ENCODE measurements at regions not wholly inside any gene's neighbourhood (a gene's known extent, or its start where the extent isn't known, plus 50 kb on each side); places are given as distances from the start of the nearest gene placed in this dataset.

- TF ChIP-seq POLR2A (IDR thresholded peaks at IDR 0.05; ENCODE audit: low read depth, low read length) = no peak
- no peak for TF ChIP-seq POLR2AphosphoS5 (IDR thresholded peaks at IDR 0.05; ENCODE audit: low read depth, low read length)
- no peak for TF ChIP-seq POU2F2 (IDR thresholded peaks at IDR 0.05; ENCODE audit: low read depth, low read length)
Measured at GRCh38 chr14:58798173-58798572, 160.4 kb downstream of the DACT1 start.
